ENCODE measurements at regions not wholly inside any gene's neighbourhood (a gene's known extent, or its start where the extent isn't known, plus 50 kb on each side); places are given as distances from the start of the nearest gene placed in this dataset.

- TF ChIP-seq, protein P1, sequence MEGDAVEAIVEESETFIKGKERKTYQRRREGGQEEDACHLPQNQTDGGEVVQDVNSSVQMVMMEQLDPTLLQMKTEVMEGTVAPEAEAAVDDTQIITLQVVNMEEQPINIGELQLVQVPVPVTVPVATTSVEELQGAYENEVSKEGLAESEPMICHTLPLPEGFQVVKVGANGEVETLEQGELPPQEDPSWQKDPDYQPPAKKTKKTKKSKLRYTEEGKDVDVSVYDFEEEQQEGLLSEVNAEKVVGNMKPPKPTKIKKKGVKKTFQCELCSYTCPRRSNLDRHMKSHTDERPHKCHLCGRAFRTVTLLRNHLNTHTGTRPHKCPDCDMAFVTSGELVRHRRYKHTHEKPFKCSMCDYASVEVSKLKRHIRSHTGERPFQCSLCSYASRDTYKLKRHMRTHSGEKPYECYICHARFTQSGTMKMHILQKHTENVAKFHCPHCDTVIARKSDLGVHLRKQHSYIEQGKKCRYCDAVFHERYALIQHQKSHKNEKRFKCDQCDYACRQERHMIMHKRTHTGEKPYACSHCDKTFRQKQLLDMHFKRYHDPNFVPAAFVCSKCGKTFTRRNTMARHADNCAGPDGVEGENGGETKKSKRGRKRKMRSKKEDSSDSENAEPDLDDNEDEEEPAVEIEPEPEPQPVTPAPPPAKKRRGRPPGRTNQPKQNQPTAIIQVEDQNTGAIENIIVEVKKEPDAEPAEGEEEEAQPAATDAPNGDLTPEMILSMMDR (IDR thresholded peaks at IDR 0.05; ENCODE audit: low read depth, low read length): no peak
- no peak for TF ChIP-seq EZH2phosphoT487 (IDR thresholded peaks at IDR 0.05; ENCODE audit: low read depth)
- Histone ChIP-seq H3K36me3 (replicated peaks; ENCODE audit: low read depth, low read length) (peaks cover 18% of the 10 kb centered on the region), H2AFZ (ENCODE audit: low read depth, low read length) (no peak overlapping the region)
These were observed 209.0 kb downstream of the AMY1C start for GRCh38 chr1:103958699-103959098.

GRCh38 chr1:103959565-103959964 lies 209.9 kb downstream of the AMY1C start:
- H3K9me3 ChIP-seq (ENCODE audit: insufficient read depth, low read length): peaks cover 19% of the 10 kb centered on the region; the same call in 1 of the 2 replicates
- H4K20me1 ChIP-seq (ENCODE audit: insufficient read depth, low read length): no peaks in the 10 kb centered on the region
- H3K9ac ChIP-seq (ENCODE audit: low read length): no peak overlapping the region
- no peaks in the 10 kb centered on the region for H3K79me2 ChIP-seq (ENCODE audit: low read length)
- no peaks in the 10 kb centered on the region for H3K27me3 ChIP-seq (ENCODE audit: low read depth, low read length)
- no peak overlapping the region for H2AFZ ChIP-seq (ENCODE audit: low read depth, low read length)
- no peak overlapping the region for H3K27ac ChIP-seq (ENCODE audit: low read length)
- TF ChIP-seq EZH2phosphoT487 (IDR thresholded peaks at IDR 0.05; ENCODE audit: low read depth): no peak
- TF ChIP-seq, protein P1 (IDR thresholded peaks at IDR 0.05; ENCODE audit: low read depth, low read length): no peak
- H3K36me3 ChIP-seq (replicated peaks; ENCODE audit: low read depth, low read length): peaks cover 18% of the 10 kb centered on the region
- no peak overlapping the region for H3K4me3 ChIP-seq (ENCODE audit: low read length)
- H3K4me1 ChIP-seq (ENCODE audit: low read length): peaks cover 6% of the 10 kb centered on the region
- H3K4me2 ChIP-seq (ENCODE audit: low read length): no peak overlapping the region

More at GRCh38 chr1:103958699-103959098, 209.0 kb downstream of the AMY1C start:
- no peaks in the 10 kb centered on the region for H3K79me2 ChIP-seq (ENCODE audit: low read length)
- no peak overlapping the region for H3K9ac ChIP-seq (ENCODE audit: low read length)
- H3K9me3 ChIP-seq (ENCODE audit: insufficient read depth, low read length): peaks cover 19% of the 10 kb centered on the region; the same call in 1 of the 2 replicates
- no peak overlapping the region for H3K27ac ChIP-seq (ENCODE audit: low read length)
- H3K4me2 ChIP-seq (ENCODE audit: low read length): no peak overlapping the region
- no peaks in the 10 kb centered on the region for H4K20me1 ChIP-seq (ENCODE audit: insufficient read depth, low read length)
- H3K4me1 ChIP-seq (ENCODE audit: low read length): peaks cover 6% of the 10 kb centered on the region
- no peaks in the 10 kb centered on the region for H3K27me3 ChIP-seq (ENCODE audit: low read depth, low read length)
- H3K4me3 ChIP-seq (ENCODE audit: low read length): no peak overlapping the region

GRCh38 chr1:103960045-103960444 lies 210.3 kb downstream of the AMY1C start:
- Histone ChIP-seq H3K9me3 (ENCODE audit: insufficient read depth, low read length) (peaks cover 19% of the 10 kb centered on the region; the same call in 1 of the 2 replicates), H4K20me1 (ENCODE audit: insufficient read depth, low read length) (no peaks in the 10 kb centered on the region), H3K79me2 (ENCODE audit: low read length) (no peaks in the 10 kb centered on the region)

GRCh38 chr1:103960710-103961109 lies 211.0 kb downstream of the AMY1C start:
- no peak overlapping the region for H3K27ac ChIP-seq (ENCODE audit: low read length)
- H3K4me2 ChIP-seq (ENCODE audit: low read length): no peak overlapping the region
- peaks cover 6% of the 10 kb centered on the region for H3K4me1 ChIP-seq (ENCODE audit: low read length)
- H3K36me3 ChIP-seq (replicated peaks; ENCODE audit: low read depth, low read length): peaks cover 18% of the 10 kb centered on the region
- TF ChIP-seq, protein P1 (IDR thresholded peaks at IDR 0.05; ENCODE audit: low read depth, low read length): no peak
- TF ChIP-seq EZH2phosphoT487 (IDR thresholded peaks at IDR 0.05; ENCODE audit: low read depth): no peak
- H3K27me3 ChIP-seq (ENCODE audit: low read depth, low read length): no peaks in the 10 kb centered on the region
- H3K9ac ChIP-seq (ENCODE audit: low read length): no peak overlapping the region
- H3K9me3 ChIP-seq (ENCODE audit: insufficient read depth, low read length): peaks cover 19% of the 10 kb centered on the region; the same call in 1 of the 2 replicates
- no peak overlapping the region for H2AFZ ChIP-seq (ENCODE audit: low read depth, low read length)
- H3K79me2 ChIP-seq (ENCODE audit: low read length): no peaks in the 10 kb centered on the region
- H3K4me3 ChIP-seq (ENCODE audit: low read length): no peak overlapping the region
- no peaks in the 10 kb centered on the region for H4K20me1 ChIP-seq (ENCODE audit: insufficient read depth, low read length)

More at GRCh38 chr1:103960045-103960444, 210.3 kb downstream of the AMY1C start:
- Histone ChIP-seq H3K4me1 (ENCODE audit: low read length) (peaks cover 6% of the 10 kb centered on the region), H3K9ac (ENCODE audit: low read length) (no peak overlapping the region), H3K36me3 (replicated peaks; ENCODE audit: low read depth, low read length) (peaks cover 18% of the 10 kb centered on the region), H2AFZ (ENCODE audit: low read depth, low read length) (no peak overlapping the region), H3K4me3 (ENCODE audit: low read length) (no peak overlapping the region), H3K27ac (ENCODE audit: low read length) (no peak overlapping the region), H3K27me3 (ENCODE audit: low read depth, low read length) (no peaks in the 10 kb centered on the region), H3K4me2 (ENCODE audit: low read length) (no peak overlapping the region)
- no peak for TF ChIP-seq EZH2phosphoT487 (IDR thresholded peaks at IDR 0.05; ENCODE audit: low read depth)
- TF ChIP-seq, protein P1 (IDR thresholded peaks at IDR 0.05; ENCODE audit: low read depth, low read length): no peak

All from OCI-LY3 (cell line).